ENCODE measurements at regions not wholly inside any gene's neighbourhood (a gene's known extent, or its start where the extent isn't known, plus 50 kb on each side); places are given as distances from the start of the nearest gene placed in this dataset.

DNA sequence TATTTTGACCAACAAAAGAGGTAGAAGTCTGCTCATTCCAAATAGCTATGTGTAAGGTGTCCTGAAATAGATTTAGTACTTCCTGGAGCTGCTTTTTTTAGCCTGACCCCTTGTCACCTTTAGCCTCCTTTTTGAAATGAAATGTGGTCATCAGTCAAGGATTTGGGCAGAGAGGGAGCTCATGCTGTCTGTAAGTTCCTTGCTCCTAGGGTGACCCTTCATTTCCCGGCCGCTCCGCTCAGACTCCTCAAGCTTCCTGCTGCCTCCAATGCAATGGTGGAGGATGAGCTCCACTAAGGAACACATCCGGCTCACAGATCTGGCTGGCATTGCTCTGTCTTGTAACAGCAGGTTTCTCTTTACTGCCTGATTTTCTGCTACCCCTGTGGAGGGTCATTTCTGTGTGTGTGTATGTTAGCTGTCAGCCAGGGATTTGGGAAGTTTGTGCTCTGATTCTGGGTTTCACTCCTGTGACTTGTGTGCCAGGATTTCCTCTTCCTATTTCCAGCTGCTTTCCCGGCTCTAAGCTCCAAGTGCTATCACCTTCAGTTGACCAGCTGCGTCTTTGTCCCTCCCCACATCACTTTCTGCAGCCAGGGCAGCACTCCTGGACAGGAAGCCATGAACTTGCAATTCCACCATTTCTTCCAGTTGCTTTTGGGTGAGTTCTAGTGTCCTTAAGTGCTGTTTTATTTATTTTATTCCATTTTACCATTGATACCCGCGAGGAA lies 265.9 kb downstream of the ICE1 start:
- dilution Hi-C loops (cut with MboI; ENCODE audit: extremely low pct_ligation_motif_present, low sequenced_read_pairs) = no loop called here
- no peak overlapping the region for H3K4me2 ChIP-seq (ENCODE audit: control insufficient read depth, extremely low read depth, insufficient read depth, low read depth, low read length)
- no peak overlapping the region for H3K4me3 ChIP-seq (ENCODE audit: control insufficient read depth in 2 of 3, extremely low read depth in 1 of 3, insufficient read depth in 2 of 3, low read depth in 1 of 3, low read length in 3 of 3)
- no peak for FAIRE-seq
- TF ChIP-seq, protein P1, sequence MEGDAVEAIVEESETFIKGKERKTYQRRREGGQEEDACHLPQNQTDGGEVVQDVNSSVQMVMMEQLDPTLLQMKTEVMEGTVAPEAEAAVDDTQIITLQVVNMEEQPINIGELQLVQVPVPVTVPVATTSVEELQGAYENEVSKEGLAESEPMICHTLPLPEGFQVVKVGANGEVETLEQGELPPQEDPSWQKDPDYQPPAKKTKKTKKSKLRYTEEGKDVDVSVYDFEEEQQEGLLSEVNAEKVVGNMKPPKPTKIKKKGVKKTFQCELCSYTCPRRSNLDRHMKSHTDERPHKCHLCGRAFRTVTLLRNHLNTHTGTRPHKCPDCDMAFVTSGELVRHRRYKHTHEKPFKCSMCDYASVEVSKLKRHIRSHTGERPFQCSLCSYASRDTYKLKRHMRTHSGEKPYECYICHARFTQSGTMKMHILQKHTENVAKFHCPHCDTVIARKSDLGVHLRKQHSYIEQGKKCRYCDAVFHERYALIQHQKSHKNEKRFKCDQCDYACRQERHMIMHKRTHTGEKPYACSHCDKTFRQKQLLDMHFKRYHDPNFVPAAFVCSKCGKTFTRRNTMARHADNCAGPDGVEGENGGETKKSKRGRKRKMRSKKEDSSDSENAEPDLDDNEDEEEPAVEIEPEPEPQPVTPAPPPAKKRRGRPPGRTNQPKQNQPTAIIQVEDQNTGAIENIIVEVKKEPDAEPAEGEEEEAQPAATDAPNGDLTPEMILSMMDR (optimal IDR thresholded peaks at IDR 0.05 in 1 of 3, IDR thresholded peaks at IDR 0.05 in 1 of 3, conservative IDR thresholded peaks at IDR 0.05 in 1 of 3; ENCODE audit: extremely low read depth in 1 of 3, insufficient read depth in 2 of 3, low read length in 3 of 3) = no peak
- no peak overlapping the region for H3K9ac ChIP-seq (ENCODE audit: control insufficient read depth, extremely low read depth, insufficient read depth, low read length)
- H3K27me3 ChIP-seq (ENCODE audit: control insufficient read depth, extremely low read depth, insufficient read depth, low read length) = no peaks in the 10 kb centered on the region
- H2AFZ ChIP-seq (ENCODE audit: control insufficient read depth, low read length) = no peak overlapping the region
- peaks cover 2% of the 10 kb centered on the region for H3K9me3 ChIP-seq (ENCODE audit: control insufficient read depth, low read depth, low read length)
- H3K27ac ChIP-seq (ENCODE audit: control insufficient read depth, insufficient read depth, low read length) = no peak overlapping the region
- no peaks in the 10 kb centered on the region for H3K79me2 ChIP-seq (ENCODE audit: control insufficient read depth, insufficient read depth, low read length)
- no peaks in the 10 kb centered on the region for H3K9me1 ChIP-seq (ENCODE audit: control insufficient read depth, extremely low read depth, insufficient read depth, low read length)
- H3K36me3 ChIP-seq (ENCODE audit: control insufficient read depth in 2 of 2, extremely low read depth in 1 of 2, insufficient read depth in 2 of 2, low read length in 2 of 2) = no peaks in the 10 kb centered on the region
- H3K4me1 ChIP-seq (ENCODE audit: control insufficient read depth, extremely low read depth, insufficient read depth, low read length) = no peaks in the 10 kb centered on the region
- no peak for DNase-seq (ENCODE audit: low read depth, low spot score)
- H4K20me1 ChIP-seq (ENCODE audit: control insufficient read depth, extremely low read depth, insufficient read depth, low read length) = no peaks in the 10 kb centered on the region

DNA sequence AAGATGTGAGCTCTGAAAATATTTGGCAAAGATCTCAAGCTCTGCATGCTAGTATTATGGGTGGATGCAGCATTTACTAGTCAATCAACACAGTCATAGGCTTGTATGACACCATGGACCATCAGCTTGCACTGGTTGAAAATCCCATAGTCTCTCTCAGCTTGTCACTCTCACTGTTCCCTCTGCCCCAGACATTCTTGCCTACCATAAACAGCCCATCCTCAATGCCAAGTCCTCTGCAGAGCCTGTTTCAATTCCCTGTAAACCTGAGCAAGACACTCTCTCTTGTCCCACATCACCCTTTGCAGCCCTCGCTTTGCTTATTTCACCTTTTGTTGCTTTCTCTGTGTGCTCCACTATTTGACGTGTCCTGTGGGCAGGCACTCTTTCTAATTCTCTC lies 264.6 kb downstream of the ICE1 start:
- Histone ChIP-seq H4K20me1 (ENCODE audit: control insufficient read depth, extremely low read depth, insufficient read depth, low read length) (no peaks in the 10 kb centered on the region), H3K27ac (ENCODE audit: control insufficient read depth, insufficient read depth, low read length) (no peak overlapping the region), H3K4me1 (ENCODE audit: control insufficient read depth, extremely low read depth, insufficient read depth, low read length) (no peaks in the 10 kb centered on the region), H3K4me2 (ENCODE audit: control insufficient read depth, extremely low read depth, insufficient read depth, low read depth, low read length) (no peak overlapping the region), H3K9me1 (ENCODE audit: control insufficient read depth, extremely low read depth, insufficient read depth, low read length) (no peaks in the 10 kb centered on the region), H3K36me3 (ENCODE audit: control insufficient read depth in 2 of 2, extremely low read depth in 1 of 2, insufficient read depth in 2 of 2, low read length in 2 of 2) (no peaks in the 10 kb centered on the region), H3K27me3 (ENCODE audit: control insufficient read depth, extremely low read depth, insufficient read depth, low read length) (no peaks in the 10 kb centered on the region), H3K79me2 (ENCODE audit: control insufficient read depth, insufficient read depth, low read length) (no peaks in the 10 kb centered on the region), H3K4me3 (ENCODE audit: control insufficient read depth in 2 of 3, extremely low read depth in 1 of 3, insufficient read depth in 2 of 3, low read depth in 1 of 3, low read length in 3 of 3) (no peak overlapping the region), H2AFZ (ENCODE audit: control insufficient read depth, low read length) (no peak overlapping the region), H3K9me3 (ENCODE audit: control insufficient read depth, low read depth, low read length) (peaks cover 2% of the 10 kb centered on the region), H3K9ac (ENCODE audit: control insufficient read depth, extremely low read depth, insufficient read depth, low read length) (no peak overlapping the region)
- TF ChIP-seq EZH2 (IDR thresholded peaks at IDR 0.05; ENCODE audit: low read length) = no peak
- TF ChIP-seq, protein P1 (optimal IDR thresholded peaks at IDR 0.05 in 1 of 3, IDR thresholded peaks at IDR 0.05 in 1 of 3, conservative IDR thresholded peaks at IDR 0.05 in 1 of 3; ENCODE audit: extremely low read depth in 1 of 3, insufficient read depth in 2 of 3, low read length in 3 of 3) = no peak
- DNase-seq (ENCODE audit: low read depth, low spot score) = no peak
- dilution Hi-C loops (cut with MboI; ENCODE audit: extremely low pct_ligation_motif_present, low sequenced_read_pairs) = no loop called here
- FAIRE-seq = no peak

Measured in keratinocyte (primary cell).